Limb (tissue), 2 donors: ENCODE measurements at regions not wholly inside any gene's neighbourhood (a gene's known extent, or its start where the extent isn't known, plus 50 kb on each side); places are given as distances from the start of the nearest gene placed in this dataset.
"Not testable (repeated sequence)": the region's sequence is repeated elsewhere in the genome, so short reads cannot be mapped to it uniquely, and the experiment has no call there.

Experiments
- DNase-seq, 2 donors: peaks; one replicate each; pipeline ENCODE4 v3.0.0-alpha.2; 2016; ENCODE audit errors: extremely low spot score in 2 of 2

GRCh38 chr10:29828956-29829355 lies 194.2 kb upstream of the SVIL start:
- DNase-seq: no peak

DNA sequence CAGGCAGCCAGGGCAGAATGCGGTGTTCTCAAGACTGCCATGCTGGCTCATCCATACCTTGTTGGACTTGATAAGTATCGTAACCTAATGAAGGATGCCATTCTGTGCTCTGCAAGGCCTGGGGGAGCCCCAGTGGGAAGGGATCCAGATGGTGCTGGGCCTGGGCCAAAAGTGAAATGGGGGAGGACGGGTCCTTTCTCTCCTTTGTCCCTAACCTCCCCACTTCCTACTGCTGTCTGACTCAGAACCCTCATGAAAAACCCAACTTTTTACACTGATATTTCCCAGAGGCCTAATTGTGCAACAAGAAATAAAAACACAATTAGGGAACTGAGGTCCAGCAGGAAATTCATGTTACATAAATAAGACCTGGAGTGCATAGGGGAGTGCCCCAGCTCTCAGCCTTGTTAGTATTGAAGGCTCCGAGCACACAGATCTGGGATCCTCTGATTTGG lies 193.7 kb upstream of the SVIL start:
- DNase-seq: no peak

DNA sequence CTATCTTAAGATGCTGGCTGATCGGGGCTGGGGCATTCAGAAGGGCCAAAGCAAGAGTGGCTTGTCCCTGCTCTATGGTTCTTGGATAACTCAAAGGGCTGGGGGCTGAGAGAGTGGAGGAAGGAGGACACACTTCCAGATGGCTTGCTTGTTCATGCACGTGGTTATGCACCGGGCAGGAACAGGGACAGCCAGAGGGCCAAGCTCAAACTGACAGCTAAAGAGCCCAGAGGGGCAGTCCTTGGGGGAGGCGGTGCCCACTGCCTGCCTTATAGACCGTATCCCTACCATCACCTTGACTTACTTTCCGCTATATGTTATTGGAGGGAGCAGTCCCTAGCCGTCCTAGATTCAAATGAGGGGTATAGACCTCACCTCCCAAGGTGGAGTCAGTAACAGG lies 192.7 kb upstream of the SVIL start:
- no peak for DNase-seq

DNA sequence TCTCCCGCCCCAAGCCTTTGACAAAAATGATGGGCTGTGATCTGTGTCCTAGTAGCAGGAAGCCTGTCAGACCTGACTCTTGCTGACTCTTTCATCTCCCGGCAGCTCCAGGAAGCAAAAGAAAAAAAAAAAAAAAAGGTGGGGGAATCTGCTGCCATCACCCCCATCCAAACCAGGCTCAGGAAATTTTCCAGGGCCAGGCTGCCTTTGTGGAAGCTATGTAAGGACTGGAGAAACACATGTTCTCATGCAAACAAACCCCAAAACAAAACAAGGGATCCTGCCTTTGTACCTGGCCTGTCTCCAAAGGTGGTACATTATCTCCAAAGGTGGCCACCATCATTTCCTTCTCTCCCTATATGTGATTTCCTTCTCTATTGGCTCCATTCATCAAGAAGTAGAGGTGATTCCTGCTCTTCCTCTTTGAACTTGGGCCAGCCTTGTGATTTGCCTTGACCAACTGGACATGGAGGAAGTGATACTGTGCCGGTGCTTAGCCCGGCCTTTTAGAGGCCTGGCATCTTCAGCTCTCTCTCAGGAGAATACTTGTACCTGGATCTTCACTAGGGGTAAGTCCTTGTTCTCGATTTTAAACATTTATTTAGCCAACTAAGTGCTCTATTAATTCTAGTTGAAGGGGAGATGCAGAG lies 192.2 kb upstream of the SVIL start:
- DNase-seq: no peak

DNA sequence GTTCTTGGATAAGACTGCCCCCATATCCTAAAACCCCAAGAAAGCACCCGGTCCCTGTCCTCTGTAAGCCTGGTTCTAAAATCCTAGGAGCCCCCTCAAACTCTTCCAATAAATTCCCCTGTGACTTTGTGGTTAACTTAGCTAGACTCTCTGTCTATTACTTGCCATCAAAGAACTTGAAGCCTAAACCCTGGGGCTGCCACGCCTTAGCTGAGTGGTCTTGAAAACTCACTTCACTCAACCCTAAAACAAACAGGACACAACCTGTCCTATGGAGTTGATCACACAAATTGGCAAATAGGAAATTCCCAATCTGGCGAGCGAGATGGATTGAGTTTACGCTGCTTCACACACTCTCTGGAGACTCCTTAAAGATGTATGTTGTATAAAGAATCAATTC lies 191.4 kb upstream of the SVIL start:
- DNase-seq: no peak

GRCh38 chr10:29823553-29824080 lies 188.8 kb upstream of the SVIL start:
- DNase-seq: peak in 1 of 2 donors; percentile 62

- DNase-seq: peak; percentile 67 to 72
These were observed 186.2 kb upstream of the SVIL start for GRCh38 chr10:29820890-29821461.

DNA sequence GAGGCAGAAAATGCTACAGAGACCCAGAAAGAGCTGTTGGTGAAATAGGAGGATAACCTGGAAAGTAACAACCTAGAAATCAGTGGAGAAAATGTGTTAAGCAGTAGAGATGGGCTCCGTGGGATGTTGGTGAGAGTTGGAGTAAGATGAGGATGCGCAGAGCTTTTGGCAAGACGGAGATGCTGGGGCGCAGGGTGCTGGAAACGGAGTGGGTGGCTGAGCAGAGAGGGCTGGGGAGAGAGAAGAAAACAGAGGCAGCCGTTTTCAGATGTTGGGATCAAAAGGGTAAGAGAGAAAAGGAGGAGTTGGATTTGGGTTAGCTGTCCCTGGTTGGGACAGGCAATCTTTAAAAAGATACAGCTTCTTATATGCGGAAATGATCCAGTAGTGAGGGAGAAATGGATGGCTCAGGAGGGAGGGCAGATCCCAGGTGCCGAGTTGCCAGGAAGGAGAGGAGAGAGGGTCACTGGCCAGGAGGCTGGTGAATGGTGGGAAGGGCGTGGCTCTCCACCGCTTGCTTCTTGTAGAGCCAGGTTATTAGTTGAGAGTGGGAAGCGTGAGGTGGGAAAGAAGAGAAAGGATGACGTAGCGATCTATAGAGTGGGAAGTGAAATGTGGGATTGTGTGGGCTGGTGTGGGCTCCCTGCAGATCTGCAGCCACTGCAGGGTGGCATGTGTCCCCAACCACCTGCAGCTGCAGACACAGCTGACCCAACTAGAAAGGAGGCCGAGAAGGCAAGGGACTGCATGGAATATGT lies 182.2 kb upstream of the SVIL start:
- no peak for DNase-seq

GRCh38 chr10:29815572-29815971 lies 180.8 kb upstream of the SVIL start:
- no peak for DNase-seq

DNA sequence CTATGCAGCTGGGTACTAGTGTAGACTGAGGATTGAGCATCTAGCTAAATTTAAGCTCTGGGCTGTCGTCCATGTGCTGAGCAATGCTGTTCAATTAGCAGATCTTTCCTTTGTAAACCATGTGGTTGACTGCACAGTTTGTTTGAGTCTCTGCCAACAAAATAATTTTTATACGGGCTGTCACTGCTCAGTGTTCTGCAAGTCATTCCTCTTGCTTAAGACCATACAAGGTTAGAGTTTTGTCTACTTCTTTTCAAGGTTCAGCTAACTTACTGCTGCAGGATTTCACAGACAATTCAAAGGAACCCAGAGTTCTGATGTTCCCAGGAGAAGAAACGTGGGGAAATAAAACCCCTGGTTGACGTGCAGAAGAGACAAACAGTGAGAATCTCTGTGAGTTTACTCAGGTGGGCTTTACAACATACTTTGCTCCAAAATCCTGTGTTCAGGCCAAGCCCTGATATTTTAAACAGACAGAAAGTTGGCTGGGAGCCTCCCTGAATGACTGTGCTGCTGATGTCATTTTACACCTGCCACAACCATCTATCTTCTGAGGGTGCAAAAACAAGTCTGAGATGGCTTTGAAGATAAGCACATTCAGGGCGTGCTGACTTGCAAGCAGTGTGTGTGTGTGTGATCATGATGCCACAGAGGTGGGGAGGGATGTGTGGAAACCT lies 177.1 kb upstream of the SVIL start:
- DNase-seq: peak; percentile 59 to 67

DNA sequence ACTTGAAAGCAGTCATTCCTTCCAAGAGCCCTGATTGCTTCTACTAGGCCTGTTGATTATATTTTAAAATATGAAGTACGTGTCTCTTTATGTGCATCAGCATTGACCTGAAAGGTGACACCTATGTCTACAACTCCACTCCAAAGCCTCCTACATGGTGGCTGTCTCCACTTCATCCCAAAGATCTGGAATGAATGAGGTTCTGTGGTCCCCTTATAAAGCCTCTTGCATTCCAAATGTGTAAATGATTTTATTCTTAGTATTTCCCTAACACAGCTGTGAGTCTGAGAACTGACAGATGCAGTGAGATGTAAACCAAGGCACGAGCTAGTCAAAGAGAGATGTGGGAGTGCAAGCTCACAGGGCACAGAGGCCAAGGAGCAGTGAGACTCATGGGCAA lies 176.0 kb upstream of the SVIL start:
- no peak for DNase-seq

DNA sequence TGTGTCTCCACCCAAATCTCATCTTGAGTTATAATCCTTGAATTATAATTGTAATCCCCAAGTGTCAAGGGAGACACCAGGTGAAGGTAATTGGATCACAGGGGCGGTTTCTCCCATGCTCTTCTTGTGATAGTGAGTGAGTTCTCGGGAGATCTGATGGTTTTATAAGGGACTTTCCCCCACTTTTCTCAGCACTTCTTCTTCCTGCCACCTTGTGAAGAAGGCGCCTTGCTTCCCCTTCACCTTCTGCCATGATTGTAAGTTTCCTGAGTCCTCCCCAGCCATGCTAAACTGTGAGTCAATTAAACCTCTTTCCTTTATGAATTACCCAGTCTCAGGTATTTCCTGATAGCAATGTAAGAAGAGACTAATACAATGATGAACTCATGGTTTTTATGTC lies 175.5 kb upstream of the SVIL start:
- not testable (repeated sequence) for DNase-seq

DNA sequence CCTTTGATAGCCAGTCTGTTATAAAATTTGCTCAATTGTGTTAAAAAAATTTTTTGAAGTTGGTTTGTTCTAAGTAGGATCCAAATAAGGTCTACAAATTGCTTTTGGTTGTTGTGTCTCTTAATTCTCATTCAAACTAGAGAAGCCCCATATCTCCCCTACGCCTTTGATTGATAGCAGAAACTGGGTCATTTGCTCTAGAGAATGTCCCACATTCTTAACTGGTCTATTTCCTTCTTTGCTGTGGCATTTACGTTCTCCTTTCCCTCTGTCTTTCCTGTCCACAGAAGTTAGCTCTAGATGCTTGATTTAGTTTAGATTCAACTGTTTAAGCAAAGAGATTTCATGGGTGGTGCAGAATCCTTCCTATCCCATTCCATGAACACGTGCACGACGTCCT lies 174.6 kb upstream of the SVIL start:
- DNase-seq: no peak

DNA sequence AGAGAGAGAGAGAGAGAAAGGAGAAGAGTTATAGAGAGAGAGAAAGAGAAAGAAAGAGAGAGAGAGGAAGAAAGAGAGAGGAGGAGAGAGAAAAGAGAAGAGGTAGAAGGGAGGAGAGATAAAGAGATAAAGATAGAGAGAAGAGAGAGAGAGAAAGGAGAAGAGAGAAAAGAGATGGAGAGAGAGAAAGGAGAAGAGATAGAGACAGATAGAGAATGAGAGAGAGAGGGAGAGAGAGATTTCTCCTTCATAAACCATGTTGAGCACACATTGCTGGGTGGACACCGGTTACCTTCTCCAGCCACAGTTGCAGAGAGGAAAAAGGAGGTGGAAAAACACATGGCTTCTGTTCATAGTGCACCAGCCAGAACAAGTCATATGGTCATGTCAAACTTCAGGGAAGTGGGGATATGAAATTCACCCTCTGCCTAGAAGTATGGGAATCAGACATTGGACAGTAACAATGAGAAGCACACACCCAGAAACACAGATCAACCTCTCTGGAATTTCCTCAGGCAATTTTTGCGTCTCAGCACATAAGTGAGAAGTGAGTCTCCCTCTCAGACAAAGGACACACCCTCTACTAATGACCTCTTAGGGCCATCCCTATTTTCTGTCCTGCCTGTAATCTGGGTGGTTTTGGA lies 172.5 kb upstream of the SVIL start:
- no peak for DNase-seq

DNA sequence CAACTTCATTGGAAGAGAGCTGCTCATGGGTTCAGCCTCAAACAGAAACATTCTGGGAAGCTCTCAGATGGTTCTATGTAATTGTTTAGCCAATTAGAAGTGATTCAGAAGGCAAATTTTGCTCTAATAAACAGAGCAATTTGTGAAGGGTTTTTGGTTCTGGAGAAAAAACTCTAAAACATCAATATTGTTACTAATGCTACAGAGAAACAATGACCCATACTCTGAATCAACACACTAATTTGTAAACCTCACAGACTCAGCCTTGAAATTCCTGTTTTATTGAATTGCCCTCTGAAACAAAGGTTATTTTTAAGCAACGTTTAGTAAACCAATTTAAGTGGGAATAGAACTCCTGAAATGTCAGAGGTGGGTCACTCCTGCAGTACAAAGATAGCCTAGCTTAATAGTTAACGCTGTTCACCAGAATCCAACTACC lies 171.6 kb upstream of the SVIL start:
- DNase-seq: no peak

GRCh38 chr10:29805134-29805723 lies 170.5 kb upstream of the SVIL start:
- DNase-seq: peak in 1 of 2 donors; percentile 6

DNA sequence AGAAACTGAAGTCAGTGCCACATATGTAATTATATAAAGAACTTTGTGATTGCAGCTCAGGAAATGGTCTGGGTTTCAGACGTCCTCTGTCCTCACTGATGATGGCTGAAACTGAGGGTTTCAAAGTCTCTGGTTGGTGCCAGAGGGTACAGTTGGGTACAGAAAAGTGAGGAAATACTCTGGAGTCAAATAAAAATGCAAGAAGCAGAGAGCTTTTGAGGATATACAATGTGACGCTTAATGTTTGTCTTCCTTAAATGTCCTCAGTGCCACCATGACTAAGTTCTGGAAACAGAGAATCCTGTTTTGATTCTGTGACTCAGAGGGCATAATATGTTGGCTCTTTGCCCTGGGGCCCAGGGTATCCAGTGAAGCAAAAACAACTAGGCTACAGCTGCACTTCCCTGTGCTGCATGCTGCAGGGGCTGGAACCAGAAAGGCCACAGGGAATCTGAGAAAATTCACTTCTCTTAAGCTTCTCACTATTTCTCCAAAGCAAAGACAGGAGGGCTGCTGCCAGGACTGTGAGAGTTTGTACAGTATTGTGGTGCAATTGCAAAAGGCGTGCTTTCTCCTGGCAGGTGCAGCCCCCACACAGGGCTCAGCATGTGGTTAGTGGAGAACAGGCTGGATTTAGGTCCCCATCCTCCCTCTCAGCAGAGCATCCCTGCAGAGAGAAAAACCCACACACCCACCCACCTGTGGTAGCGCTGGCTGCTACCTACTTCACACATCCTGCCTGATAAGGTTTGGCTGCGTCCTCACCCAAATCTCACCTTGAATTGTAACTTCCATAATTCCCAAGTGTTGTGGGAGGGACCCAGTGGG lies 169.5 kb upstream of the SVIL start:
- peak in 1 of 2 donors; percentile 43 for DNase-seq

DNA sequence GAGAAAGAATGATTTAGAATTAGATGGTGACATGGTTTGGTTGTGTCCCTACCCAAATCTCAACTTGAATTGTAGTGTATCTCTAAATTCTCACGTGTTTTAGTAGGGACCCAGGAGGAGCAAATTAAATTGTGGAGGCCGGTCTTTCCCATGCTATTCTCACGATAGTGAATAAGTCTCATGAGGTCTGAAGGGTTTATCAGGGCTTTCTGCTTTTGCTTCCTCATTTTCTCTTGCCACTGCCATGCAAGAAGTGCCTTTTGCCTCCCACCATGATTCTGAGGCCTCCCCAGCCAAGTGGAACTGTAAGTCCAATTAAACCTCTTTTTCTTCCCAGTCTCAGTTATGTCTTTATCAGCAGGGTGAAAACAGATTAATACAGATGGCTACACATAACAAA lies 167.4 kb upstream of the SVIL start:
- peak in 1 of 2 donors; percentile 1 for DNase-seq

DNA sequence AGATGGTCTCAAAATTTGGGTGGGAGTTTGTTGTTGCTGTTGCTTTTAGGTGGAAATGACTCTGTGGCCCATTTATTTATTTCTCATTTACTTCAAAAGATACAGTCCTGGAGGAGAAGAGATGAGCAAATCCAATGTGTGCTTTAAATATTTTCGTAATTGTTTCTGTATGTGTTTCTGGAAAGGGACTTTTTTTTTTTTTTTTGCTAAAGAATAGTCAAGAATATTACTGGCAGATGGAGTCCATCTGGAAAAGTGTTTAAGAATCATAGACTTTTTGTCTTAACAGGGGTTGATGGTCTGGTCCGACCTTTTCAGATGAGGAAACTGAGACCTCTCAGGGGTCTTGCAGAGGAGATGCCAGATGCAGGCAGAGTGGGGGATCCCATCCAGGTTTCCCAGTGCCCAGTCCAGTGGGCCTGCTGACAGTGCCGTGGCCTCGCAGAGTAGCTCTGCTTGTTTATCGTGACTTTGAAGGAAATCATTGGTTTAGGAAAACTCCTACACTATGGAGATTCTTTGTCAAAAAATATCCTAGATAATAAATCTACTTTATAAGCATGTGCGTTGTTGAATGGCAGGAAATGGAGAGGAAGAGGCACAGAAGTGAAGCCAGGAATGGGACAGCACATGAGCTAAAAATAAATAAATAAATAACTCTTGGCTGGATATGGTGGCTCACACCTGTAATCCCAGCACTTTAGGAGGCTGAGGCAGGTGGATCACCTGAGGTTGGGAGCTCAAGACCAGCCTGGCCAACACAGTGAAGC lies 164.3 kb upstream of the SVIL start:
- DNase-seq: peak in 1 of 2 donors; percentile 25
